Fibroblast of skin of left quadriceps (primary cell): ENCODE measurements at regions not wholly inside any gene's neighbourhood (a gene's known extent, or its start where the extent isn't known, plus 50 kb on each side); places are given as distances from the start of the nearest gene placed in this dataset.
"Not testable (repeated sequence)": the region's sequence is repeated elsewhere in the genome, so short reads cannot be mapped to it uniquely, and the experiment has no call there.

Experiments used
- DNase-seq, 2 experiments: peaks; one replicate each; pipeline ENCODE4 v3.0.0-alpha.2; 2013; ENCODE audit warnings: low read depth in 2 of 2

- DNase-seq = not testable (repeated sequence)
Observed at GRCh38 chr5:106999506-106999905, 671.2 kb downstream of the EFNA5 start.

DNA sequence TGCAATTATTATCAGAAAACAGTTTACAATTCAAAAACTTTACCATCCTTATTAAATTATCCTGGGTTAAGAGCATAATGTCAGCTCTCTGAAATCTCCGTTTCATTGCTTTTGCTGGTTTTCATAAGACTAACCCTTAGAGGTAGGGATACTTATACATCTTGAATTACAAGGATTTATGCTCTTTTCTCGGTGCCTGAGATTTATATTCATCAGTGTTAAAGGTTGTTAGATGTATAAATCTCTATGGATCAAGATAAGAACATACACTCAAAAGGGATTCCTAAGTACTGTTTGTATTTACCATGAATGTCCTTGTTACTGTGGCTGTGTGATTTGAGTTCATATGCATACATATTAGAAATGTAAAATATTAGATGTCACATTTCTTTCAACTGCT lies 684.7 kb downstream of the EFNA5 start:
- DNase-seq = no peak

- DNase-seq = no peak
Observed at GRCh38 chr5:106985174-106985573, 685.6 kb downstream of the EFNA5 start.

DNA sequence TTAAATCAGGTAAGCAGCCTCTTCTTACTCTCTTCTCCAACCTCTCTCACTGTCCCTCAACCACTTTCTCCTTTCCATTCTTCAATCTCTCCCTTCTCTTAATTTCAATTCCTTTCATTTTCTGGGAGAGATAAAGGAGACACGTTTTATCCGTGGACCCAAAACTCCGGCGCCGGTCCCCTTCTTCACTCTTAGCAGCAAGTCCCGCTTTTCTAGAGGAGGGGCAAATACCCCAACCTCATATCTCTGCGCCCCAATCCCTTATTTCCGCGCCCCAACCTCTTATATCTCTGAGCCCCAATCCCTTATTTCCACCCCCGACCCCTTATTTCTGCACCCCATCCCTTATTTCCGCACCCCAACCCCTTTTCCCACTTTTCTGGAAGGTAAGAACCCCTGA lies 691.6 kb downstream of the EFNA5 start:
- not testable (repeated sequence) for DNase-seq

DNA sequence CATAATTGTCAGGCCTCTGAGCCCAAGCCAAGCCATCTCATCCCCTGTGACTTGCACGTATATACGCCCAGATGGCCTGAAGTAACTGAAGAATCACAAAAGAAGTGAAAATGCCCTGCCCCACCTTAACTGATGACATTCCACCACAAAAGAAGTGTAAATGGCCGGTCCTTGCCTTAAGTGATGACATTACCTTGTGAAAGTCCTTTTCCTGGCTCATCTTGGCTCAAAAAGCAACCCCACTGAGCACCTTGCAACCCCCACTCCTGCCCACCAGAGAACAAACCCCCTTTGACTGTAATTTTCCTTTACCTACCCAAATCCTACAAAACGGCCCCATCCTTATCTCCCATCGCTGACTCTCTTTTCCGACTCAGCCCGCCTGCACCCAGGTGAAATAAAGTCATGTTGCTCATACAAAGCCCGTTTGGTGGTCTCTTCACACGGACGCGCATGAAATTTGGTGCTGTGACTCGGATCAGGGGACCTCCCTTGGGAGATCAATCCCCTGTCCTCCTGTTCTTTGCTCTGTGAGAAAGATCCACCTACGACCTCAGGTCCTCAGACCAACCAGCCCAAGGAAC lies 692.1 kb downstream of the EFNA5 start:
- not testable (repeated sequence) for DNase-seq

GRCh38 chr5:106976363-106976762 lies 694.4 kb downstream of the EFNA5 start:
- DNase-seq = no peak

GRCh38 chr5:106974272-106974671 lies 696.5 kb downstream of the EFNA5 start:
- no peak for DNase-seq

DNA sequence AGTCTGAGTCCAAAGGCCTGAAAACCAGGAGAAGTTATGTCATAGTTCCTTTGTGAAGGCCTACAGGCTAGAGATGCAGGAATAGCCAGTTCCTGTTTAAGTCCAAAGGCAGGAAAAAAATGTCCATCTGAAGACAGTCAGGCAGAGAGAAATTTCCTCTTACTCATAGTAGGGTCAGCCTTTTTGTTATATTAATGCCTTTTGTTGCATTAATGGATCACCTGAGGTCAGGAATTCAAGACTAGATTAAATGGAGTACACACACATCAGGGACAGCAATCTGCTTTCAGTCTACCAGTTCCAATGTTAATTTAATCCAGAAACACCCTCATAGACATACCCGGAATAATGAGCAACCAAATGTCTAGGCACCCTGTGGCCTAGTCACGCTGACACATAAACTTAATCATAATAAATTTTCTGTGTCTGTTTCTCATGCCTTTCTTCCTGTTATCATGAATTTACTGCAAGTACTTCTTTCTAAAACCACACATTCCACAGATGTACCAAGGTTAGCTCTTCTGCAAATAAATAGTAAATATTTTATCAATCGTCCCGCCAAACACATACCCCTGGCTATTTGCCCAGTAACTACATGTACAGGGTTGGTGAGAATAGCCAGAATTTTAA lies 703.9 kb downstream of the EFNA5 start:
- no peak for DNase-seq

DNA sequence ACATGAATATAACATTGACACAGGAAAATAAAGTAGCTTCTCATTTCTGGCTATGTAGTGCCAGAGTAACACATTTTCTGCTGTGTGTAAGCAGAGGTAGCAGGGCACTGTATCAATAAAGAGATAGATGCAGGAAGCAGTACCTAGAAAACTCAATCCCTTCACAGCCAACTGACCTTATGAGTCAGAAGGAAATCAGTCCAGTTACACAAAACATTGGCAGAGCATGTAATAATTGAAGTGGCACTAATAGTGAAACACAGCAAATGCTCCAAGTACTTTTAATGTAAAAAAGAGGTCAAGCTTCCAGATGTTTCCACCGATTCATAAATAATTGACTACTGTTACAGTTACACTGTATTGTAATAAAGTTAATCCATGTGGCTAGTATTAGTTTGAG lies 706.6 kb downstream of the EFNA5 start:
- no peak for DNase-seq

DNA sequence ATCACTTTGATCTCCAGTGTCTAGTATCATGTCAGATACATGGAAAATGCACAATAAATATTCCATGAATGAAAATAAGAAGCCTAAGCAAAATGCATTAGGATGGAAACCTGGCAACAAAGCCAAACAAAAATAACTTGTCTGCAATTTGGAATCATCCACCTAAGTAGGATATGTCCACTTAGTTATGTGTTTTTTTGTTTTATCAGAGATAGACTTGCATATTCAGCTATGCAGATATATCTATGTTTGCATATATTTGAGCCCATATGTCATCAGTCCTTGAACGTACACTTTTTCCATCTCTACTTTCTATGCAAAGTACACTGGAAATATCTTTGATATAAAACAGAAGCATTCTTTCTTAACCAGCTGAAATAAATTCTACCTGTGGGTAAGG lies 707.1 kb downstream of the EFNA5 start:
- DNase-seq = no peak

DNA sequence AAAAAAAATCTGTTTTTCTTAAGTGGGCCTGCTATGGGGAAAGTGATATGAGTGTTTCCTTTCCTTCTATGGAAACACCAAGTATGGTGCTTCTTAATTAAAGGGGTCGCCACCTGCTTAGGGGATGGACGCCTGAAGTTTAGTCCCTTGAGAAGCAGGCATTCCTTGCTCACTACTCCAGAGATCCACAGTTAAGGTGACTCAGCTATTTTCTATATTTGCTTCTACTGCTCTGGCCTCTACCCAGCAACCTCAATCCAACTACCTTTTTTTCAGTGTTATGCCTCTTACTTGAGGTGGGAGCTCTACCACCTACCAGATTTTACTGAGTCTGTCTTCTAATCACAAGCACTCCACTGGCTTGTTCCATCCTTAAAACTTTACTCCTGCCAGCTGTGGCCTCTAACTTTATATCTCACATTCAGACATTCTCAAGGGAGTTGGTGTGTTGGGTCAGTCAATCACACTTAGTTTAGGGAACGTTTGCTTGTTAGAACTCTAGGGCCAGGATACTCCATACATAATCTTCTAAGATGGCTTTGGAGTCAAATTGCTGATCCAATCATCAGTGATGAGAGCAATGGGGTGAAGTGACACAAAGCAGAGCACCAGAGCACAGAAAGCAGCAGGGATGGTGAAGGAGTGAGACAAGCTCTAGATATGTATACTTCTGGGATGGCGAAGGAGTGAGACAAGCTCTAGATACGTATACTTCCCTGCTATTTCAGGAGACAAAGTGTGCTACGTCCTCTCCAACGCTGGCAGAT lies 708.1 kb downstream of the EFNA5 start:
- DNase-seq = no peak

DNA sequence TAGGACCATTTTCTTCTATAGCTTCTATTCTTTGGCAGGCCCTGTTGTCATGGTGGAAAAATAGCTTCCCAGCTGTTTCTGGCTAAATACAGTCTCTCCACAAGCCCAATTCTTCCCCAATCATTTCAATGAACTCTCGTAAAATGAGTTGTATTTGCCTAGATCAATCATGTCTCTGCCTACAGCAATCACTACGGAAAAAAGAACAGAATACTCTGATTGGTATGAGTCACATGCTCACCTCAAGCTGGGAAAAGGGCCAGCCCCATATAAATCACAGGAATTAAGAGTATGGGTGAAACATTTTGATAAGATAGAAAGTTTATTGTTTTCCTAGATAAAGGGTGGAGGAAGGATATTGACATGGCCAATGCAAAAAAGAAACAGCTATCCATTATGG lies 711.4 kb downstream of the EFNA5 start:
- no peak for DNase-seq

DNA sequence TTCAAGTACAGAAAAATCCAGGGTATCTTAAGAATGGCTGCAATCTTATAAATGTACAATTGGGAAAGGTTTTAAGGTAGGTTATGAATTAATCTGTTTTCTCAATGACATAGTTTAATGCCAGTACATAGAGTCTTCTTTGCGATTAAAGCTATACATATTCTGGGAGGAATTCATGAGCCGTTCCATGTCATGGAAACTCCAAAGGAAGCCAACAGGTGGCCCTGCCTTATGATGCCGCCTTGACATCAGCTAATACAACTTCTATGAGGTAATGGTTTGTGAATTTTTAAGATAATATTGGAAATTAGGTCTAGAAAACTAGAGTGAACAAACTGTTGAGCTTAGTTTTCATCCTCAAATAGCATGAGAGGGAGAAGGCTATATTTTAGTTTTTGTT lies 713.4 kb downstream of the EFNA5 start:
- no peak for DNase-seq

GRCh38 chr5:106956886-106957285 lies 713.9 kb downstream of the EFNA5 start:
- DNase-seq = no peak

GRCh38 chr5:106956187-106956586 lies 714.5 kb downstream of the EFNA5 start:
- DNase-seq = no peak

DNA sequence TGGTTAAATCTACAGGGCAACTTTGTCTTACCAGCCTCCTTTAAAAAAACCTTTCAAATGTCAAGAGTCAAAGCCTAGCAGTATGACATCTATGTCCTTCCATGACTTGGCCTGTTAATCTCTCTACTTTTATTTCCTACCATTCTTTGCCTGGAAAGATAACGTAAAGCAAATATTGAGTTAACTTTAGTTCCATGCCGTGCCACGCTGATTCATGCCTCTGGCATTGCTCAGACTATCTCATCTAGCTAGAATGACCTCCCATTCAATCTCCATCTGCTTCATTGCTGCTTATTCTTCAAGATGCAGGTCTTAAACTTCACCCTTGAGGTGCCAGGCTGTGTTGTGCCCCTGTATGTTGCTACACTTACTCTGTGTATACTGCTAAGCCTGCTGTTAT lies 729.8 kb downstream of the EFNA5 start:
- DNase-seq = no peak

- no peak for DNase-seq
Observed at GRCh38 chr5:106940301-106940846, 730.4 kb downstream of the EFNA5 start.

- no peak for DNase-seq
Observed at GRCh38 chr5:106923409-106923808, 747.3 kb downstream of the EFNA5 start.

DNA sequence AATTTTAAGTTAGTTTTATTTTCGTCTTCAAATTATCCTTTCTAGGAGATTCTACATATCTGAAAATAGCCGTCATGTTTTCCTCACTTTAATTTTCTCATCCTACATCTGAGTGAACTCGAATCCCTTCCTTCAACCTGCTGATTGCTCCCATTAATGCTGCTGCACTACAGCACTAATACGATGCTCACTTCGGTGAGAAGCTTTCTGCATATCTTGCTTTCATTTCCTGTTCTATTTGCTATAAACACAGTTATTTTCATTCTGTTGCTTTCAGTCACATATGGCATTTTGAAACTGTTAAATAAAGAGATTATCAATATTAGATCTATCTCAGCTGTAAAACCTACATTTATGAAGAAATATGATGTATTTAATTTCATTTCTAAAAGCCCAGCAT lies 749.2 kb downstream of the EFNA5 start:
- DNase-seq = no peak

GRCh38 chr5:106910486-106910885 lies 760.3 kb downstream of the EFNA5 start:
- DNase-seq = no peak

GRCh38 chr5:106909716-106910115 lies 761.0 kb downstream of the EFNA5 start:
- no peak for DNase-seq

DNA sequence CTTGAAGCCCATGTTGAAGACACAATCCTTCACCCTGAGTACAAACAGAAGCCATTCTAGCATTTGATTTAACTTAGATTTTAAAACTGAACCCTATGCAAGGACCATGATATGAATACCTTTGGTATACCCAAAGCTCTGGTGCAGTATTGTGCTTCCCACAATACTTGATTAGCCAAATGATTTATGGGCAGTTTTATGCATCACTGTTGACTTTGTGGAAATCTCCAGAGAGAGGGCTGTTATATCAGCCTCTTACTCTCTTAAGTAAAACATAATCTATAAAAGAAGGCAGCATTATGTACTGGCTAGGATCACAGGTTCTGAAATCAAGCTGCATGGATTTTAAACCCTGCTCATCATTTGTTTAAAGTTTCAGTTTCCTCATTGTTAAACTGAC lies 762.8 kb downstream of the EFNA5 start:
- DNase-seq = no peak

DNA sequence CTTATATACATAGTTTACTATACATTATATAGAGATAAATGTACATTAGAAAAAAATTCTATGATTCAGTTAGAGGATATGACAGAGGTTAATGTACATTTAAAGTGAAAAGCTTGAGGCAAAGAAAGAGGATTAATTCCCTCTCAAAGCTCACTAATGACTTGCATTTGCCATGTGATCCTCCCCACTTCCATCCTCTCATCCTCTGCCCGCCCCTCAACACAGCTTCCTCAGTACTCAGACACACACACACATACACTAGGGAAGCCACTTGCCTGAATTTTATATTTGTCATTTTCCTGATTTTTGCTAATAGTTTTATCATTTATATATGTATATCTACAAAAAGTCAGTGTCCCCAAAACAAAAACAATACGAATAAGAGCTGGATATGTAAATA lies 764.5 kb downstream of the EFNA5 start:
- no peak for DNase-seq
